Ureter (tissue), 1 donor: ENCODE measurements at regions not wholly inside any gene's neighbourhood (a gene's known extent, or its start where the extent isn't known, plus 50 kb on each side); places are given as distances from the start of the nearest gene placed in this dataset.

Source experiments
- DNase-seq: peaks from one replicate; pipeline ENCODE4 v3.0.0-alpha.2; 2020; ENCODE audit warnings: low spot score
- donor health status: DM: yes; HTN: yes; CAD: no.

GRCh38 chr4:129415004-129415403, 319.1 kb downstream of the C4orf33 start:
- no peak for DNase-seq

- no peak for DNase-seq
Measured at GRCh38 chr4:129420637-129421036, 324.7 kb downstream of the C4orf33 start.

- no peak for DNase-seq
Measured at GRCh38 chr4:129422277-129422676, 326.3 kb downstream of the C4orf33 start.

- no peak for DNase-seq
Measured at GRCh38 chr4:129428454-129428853, 332.5 kb downstream of the C4orf33 start.

GRCh38 chr4:129429581-129430320, 333.8 kb downstream of the C4orf33 start:
- no peak for DNase-seq

- DNase-seq = no peak
Measured at GRCh38 chr4:129437347-129437746, 341.4 kb downstream of the C4orf33 start.

GRCh38 chr4:129438456-129438981, 342.6 kb downstream of the C4orf33 start:
- DNase-seq = no peak

- DNase-seq = no peak
Measured at GRCh38 chr4:129446074-129446473, 350.1 kb downstream of the C4orf33 start.

- no peak for DNase-seq
Measured at GRCh38 chr4:129453524-129454200, 357.7 kb downstream of the C4orf33 start.

GRCh38 chr4:129455482-129455881, 359.5 kb downstream of the C4orf33 start:
- no peak for DNase-seq

GRCh38 chr4:129468624-129469023, 372.7 kb downstream of the C4orf33 start:
- no peak for DNase-seq

- DNase-seq = no peak
Measured at GRCh38 chr4:129474698-129475097, 378.7 kb downstream of the C4orf33 start.

- no peak for DNase-seq
Measured at GRCh38 chr4:129481107-129481506, 385.2 kb downstream of the C4orf33 start.

GRCh38 chr4:129488427-129488826, 392.5 kb downstream of the C4orf33 start:
- DNase-seq = no peak

GRCh38 chr4:129490516-129490915, 394.6 kb downstream of the C4orf33 start:
- DNase-seq = no peak

- DNase-seq = no peak
Measured at GRCh38 chr4:129498626-129499025, 402.7 kb downstream of the C4orf33 start.

GRCh38 chr4:129514852-129515251, 418.9 kb downstream of the C4orf33 start:
- no peak for DNase-seq

- no peak for DNase-seq
Measured at GRCh38 chr4:129515356-129515755, 419.4 kb downstream of the C4orf33 start.

- no peak for DNase-seq
Measured at GRCh38 chr4:129526812-129527211, 430.9 kb downstream of the C4orf33 start.

- DNase-seq = no peak
Measured at GRCh38 chr4:129531253-129531652, 435.3 kb downstream of the C4orf33 start.

- DNase-seq = no peak
Measured at GRCh38 chr4:129532573-129532972, 436.6 kb downstream of the C4orf33 start.

GRCh38 chr4:129543299-129543698, 447.3 kb downstream of the C4orf33 start:
- no peak for DNase-seq

- DNase-seq = no peak
Measured at GRCh38 chr4:129545599-129546278, 449.8 kb downstream of the C4orf33 start.
